Hepatic stellate cell (primary cell): ENCODE measurements at regions not wholly inside any gene's neighbourhood (a gene's known extent, or its start where the extent isn't known, plus 50 kb on each side); places are given as distances from the start of the nearest gene placed in this dataset.
"Not testable (repeated sequence)": the region's sequence is repeated elsewhere in the genome, so short reads cannot be mapped to it uniquely, and the experiment has no call there.

Experiments used
- DNase-seq: peaks from one replicate; pipeline ENCODE4 v3.0.0; 2011; ENCODE audit warnings: low spot score

- DNase-seq: no peak
Measured at GRCh38 chr6:15924893-15925292, 204.0 kb upstream of the MYLIP start.

- DNase-seq: no peak
Measured at GRCh38 chr6:15922510-15923250, 206.2 kb upstream of the MYLIP start.

- DNase-seq: no peak
Measured at GRCh38 chr6:15921243-15921642, 207.6 kb upstream of the MYLIP start.

GRCh38 chr6:15916581-15916980, 212.3 kb upstream of the MYLIP start:
- DNase-seq: no peak

GRCh38 chr6:15915508-15916178, 213.2 kb upstream of the MYLIP start:
- DNase-seq: no peak

GRCh38 chr6:15914553-15914952, 214.3 kb upstream of the MYLIP start:
- DNase-seq: no peak

- no peak for DNase-seq
Measured at GRCh38 chr6:15913573-15913972, 215.3 kb upstream of the MYLIP start.

GRCh38 chr6:15912505-15913400, 216.1 kb upstream of the MYLIP start:
- DNase-seq: no peak

- DNase-seq: no peak
Measured at GRCh38 chr6:15911753-15912504, 217.0 kb upstream of the MYLIP start.

- DNase-seq: no peak
Measured at GRCh38 chr6:15909290-15910070, 219.4 kb upstream of the MYLIP start.

GRCh38 chr6:15908871-15909270, 220.0 kb upstream of the MYLIP start:
- DNase-seq: no peak

- no peak for DNase-seq
Measured at GRCh38 chr6:15907914-15908518, 220.9 kb upstream of the MYLIP start.

GRCh38 chr6:15907220-15907913, 221.5 kb upstream of the MYLIP start:
- DNase-seq: not testable (repeated sequence)

GRCh38 chr6:15906420-15907016, 222.4 kb upstream of the MYLIP start:
- DNase-seq: no peak

GRCh38 chr6:15905488-15906419, 223.1 kb upstream of the MYLIP start:
- no peak for DNase-seq

GRCh38 chr6:15904651-15905376, 224.1 kb upstream of the MYLIP start:
- DNase-seq: no peak

GRCh38 chr6:15901141-15902115, 227.5 kb upstream of the MYLIP start:
- DNase-seq: no peak
